22Rv1 (cell line): ENCODE measurements at regions not wholly inside any gene's neighbourhood (a gene's known extent, or its start where the extent isn't known, plus 50 kb on each side); places are given as distances from the start of the nearest gene placed in this dataset.

ENCODE experiments used
- CTCF ChIP-seq: fragments of 450-650 bp; IDR thresholded peaks from 2 replicates; pipeline ENCODE4 v1.5.1; 2017; ENCODE audit warnings: mild to moderate bottlenecking
- ZFX ChIP-seq: fragments of 450-650 bp; IDR thresholded peaks from 2 replicates; pipeline ENCODE4 v1.6.1; 2017; ENCODE audit warnings: antibody characterized with exemption, borderline replicate concordance

- TF ChIP-seq CTCF (peak; percentile 90), ZFX (no peak)
Observed at GRCh38 chr17:6913608-6914443, 82.0 kb upstream of the ALOX12 start.
